Hepatocyte (in vitro differentiated cells): ENCODE measurements at regions not wholly inside any gene's neighbourhood (a gene's known extent, or its start where the extent isn't known, plus 50 kb on each side); places are given as distances from the start of the nearest gene placed in this dataset.

ENCODE experiments used
- DNase-seq: peaks from one replicate; pipeline ENCODE4 v3.0.0-alpha.2; 2016; ENCODE audit warnings: low spot score
- H2AFZ ChIP-seq: fragments of 200-600 bp; sonication (generic); 2 replicates; pipeline ENCODE4 v1.6.0; 2016; ENCODE audit warnings: antibody characterized with exemption, mild to moderate bottlenecking
- H3K27ac ChIP-seq: fragments of 200-600 bp; sonication (generic); 2 replicates; pipeline ENCODE4 v1.5.1; 2016; ENCODE audit warnings: mild to moderate bottlenecking
- H3K27me3 ChIP-seq: fragments of 200-600 bp; sonication (generic); 2 replicates; pipeline ENCODE4 v1.6.1; 2016
- H3K36me3 ChIP-seq: fragments of 200-600 bp; sonication (generic); replicated peaks from 2 replicates; pipeline ENCODE4 v1.5.1; 2016; ENCODE audit warnings: low read depth; ENCODE audit not compliant: insufficient read depth
- H3K4me1 ChIP-seq: fragments of 200-600 bp; sonication (generic); 2 replicates; pipeline ENCODE4 v1.5.1; 2016; ENCODE audit warnings: mild to moderate bottlenecking, moderate library complexity; ENCODE audit not compliant: insufficient read depth
- H3K4me2 ChIP-seq: fragments of 200-600 bp; sonication (generic); 2 replicates; pipeline ENCODE4 v1.6.0; 2016
- H3K4me3 ChIP-seq: fragments of 200-600 bp; sonication (generic); 2 replicates; pipeline ENCODE4 v1.5.1; 2016; ENCODE audit warnings: mild to moderate bottlenecking
- H3K79me2 ChIP-seq: fragments of 200-600 bp; sonication (generic); 2 replicates; pipeline ENCODE4 v1.6.0; 2017; ENCODE audit warnings: mild to moderate bottlenecking
- H3K9me2 ChIP-seq: fragments of 200-600 bp; sonication (generic); replicated peaks from 2 replicates; pipeline ENCODE4 v1.6.0; 2017; ENCODE audit warnings: mild to moderate bottlenecking; ENCODE audit not compliant: insufficient read depth
- H3K9me3 ChIP-seq: fragments of 200-600 bp; sonication (generic); 2 replicates; pipeline ENCODE4 v1.5.1; 2016; ENCODE audit warnings: low read depth, mild to moderate bottlenecking
- H4K20me1 ChIP-seq: fragments of 200-600 bp; sonication (generic); 2 replicates; pipeline ENCODE4 v1.6.0; 2016; ENCODE audit warnings: mild to moderate bottlenecking; ENCODE audit not compliant: insufficient read depth, poor library complexity, severe bottlenecking
- EZH2 ChIP-seq: fragments of 200-600 bp; sonication (generic); IDR thresholded peaks from 2 replicates; pipeline ENCODE4 v1.6.1; 2016; ENCODE audit warnings: antibody characterized with exemption, mild to moderate bottlenecking, borderline replicate concordance
- EZH2phosphoT487 ChIP-seq: fragments of 200-600 bp; sonication (generic); IDR thresholded peaks from one replicate; pipeline ENCODE4 v1.6.1; 2018; ENCODE audit warnings: antibody characterized with exemption, mild to moderate bottlenecking, low read depth, moderate library complexity; ENCODE audit not compliant: unreplicated experiment, severe bottlenecking
- WGBS: methylation state at CpG from one replicate; pipeline ENCODE4 v1.1.6; 2016; ENCODE audit warnings: low lambda C conversion rate; ENCODE audit errors: missing lambda C conversion rate; 5-methylcytosine and 5-hydroxymethylcytosine counted together
- TF ChIP-seq, protein P1 (sequence below): fragments of 200-600 bp; sonication (generic); IDR thresholded peaks from 2 replicates; pipeline ENCODE4 v1.5.1; 2016; ENCODE audit warnings: antibody characterized with exemption, mild to moderate bottlenecking; ENCODE audit not compliant: poor library complexity

- no peak for DNase-seq
- no peaks in the 10 kb centered on the region for H3K36me3 ChIP-seq
- H3K9me2 ChIP-seq, result no peaks in the 10 kb centered on the region
- TF ChIP-seq EZH2phosphoT487 (no peak), EZH2 (no peak)
- TF ChIP-seq, protein P1, sequence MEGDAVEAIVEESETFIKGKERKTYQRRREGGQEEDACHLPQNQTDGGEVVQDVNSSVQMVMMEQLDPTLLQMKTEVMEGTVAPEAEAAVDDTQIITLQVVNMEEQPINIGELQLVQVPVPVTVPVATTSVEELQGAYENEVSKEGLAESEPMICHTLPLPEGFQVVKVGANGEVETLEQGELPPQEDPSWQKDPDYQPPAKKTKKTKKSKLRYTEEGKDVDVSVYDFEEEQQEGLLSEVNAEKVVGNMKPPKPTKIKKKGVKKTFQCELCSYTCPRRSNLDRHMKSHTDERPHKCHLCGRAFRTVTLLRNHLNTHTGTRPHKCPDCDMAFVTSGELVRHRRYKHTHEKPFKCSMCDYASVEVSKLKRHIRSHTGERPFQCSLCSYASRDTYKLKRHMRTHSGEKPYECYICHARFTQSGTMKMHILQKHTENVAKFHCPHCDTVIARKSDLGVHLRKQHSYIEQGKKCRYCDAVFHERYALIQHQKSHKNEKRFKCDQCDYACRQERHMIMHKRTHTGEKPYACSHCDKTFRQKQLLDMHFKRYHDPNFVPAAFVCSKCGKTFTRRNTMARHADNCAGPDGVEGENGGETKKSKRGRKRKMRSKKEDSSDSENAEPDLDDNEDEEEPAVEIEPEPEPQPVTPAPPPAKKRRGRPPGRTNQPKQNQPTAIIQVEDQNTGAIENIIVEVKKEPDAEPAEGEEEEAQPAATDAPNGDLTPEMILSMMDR, result no peak
- no peak overlapping the region for H2AFZ ChIP-seq
- H3K4me3 ChIP-seq, result no peak overlapping the region
- no peaks in the 10 kb centered on the region for H3K9me3 ChIP-seq
- no peaks in the 10 kb centered on the region for H4K20me1 ChIP-seq
- no peaks in the 10 kb centered on the region for H3K27me3 ChIP-seq
- no peaks in the 10 kb centered on the region for H3K4me1 ChIP-seq
- H3K79me2 ChIP-seq, result no peaks in the 10 kb centered on the region
- no peak overlapping the region for H3K27ac ChIP-seq
- H3K4me2 ChIP-seq, result no peak overlapping the region
- 93% methylated on average over 5 of the region's 5 CpGs for WGBS
These were observed 359.1 kb downstream of the SLC6A15 start for GRCh38 chr12:84553331-84554117.

DNA sequence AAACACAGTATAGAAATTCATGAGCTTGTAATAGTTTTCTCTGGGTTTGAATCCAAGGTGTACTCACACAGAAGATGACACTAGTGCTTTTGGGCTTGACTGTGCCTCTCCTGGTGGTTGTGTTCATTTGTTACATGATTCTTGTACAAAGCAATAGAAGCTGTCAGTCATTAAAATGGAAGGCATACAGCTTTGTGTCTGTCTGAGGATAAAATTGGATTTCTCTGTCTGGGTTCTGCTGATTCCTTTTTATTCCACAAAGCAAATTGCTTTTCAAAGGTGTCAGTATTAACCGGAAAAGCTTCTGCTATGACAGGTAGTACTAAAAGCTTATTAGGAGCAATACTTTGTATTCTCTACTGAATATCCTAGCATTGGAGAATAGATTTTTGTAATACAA is 361.2 kb downstream of the SLC6A15 start:
- no peak overlapping the region for H2AFZ ChIP-seq
- H3K4me2 ChIP-seq, result no peak overlapping the region

DNA sequence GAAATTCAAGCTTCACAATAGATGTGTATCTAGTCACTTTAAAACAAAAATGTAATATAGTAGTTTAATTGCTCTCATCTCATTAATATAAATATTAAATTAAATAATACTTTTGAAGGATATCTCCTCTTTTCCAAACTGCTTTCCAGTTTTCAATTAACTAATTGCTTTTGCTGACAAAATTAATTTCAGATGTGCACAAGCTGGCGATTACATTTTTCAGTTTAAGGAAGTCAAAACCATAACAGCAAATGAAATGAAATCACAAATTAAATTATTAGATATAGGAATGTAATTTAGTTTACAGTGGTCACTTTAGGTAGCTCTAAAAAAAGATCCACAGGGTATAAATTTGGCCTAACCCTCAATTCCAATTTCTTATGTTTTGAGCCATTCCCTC is 362.1 kb downstream of the SLC6A15 start:
- Histone ChIP-seq H3K9me3 (no peaks in the 10 kb centered on the region), H3K27ac (no peak overlapping the region), H3K79me2 (no peaks in the 10 kb centered on the region), H4K20me1 (no peaks in the 10 kb centered on the region), H3K4me2 (no peak overlapping the region), H3K4me3 (no peak overlapping the region), H3K9me2 (no peaks in the 10 kb centered on the region), H3K36me3 (no peaks in the 10 kb centered on the region), H2AFZ (no peak overlapping the region), H3K4me1 (no peaks in the 10 kb centered on the region), H3K27me3 (no peaks in the 10 kb centered on the region)
- TF ChIP-seq EZH2phosphoT487, result no peak
- TF ChIP-seq EZH2, result no peak
- TF ChIP-seq, protein P1, result no peak
- no peak for DNase-seq
- 86% methylated on average over 1 of the region's 1 CpG for WGBS

More for the DNA sequence above, 361.2 kb downstream of the SLC6A15 start:
- no peaks in the 10 kb centered on the region for H4K20me1 ChIP-seq
- H3K27me3 ChIP-seq, result no peaks in the 10 kb centered on the region
- H3K9me3 ChIP-seq, result no peaks in the 10 kb centered on the region
- H3K9me2 ChIP-seq, result no peaks in the 10 kb centered on the region
- H3K36me3 ChIP-seq, result no peaks in the 10 kb centered on the region
- H3K27ac ChIP-seq, result no peak overlapping the region
- no peaks in the 10 kb centered on the region for H3K79me2 ChIP-seq
- no peaks in the 10 kb centered on the region for H3K4me1 ChIP-seq
- no peak overlapping the region for H3K4me3 ChIP-seq
- no peak for DNase-seq
- 93% methylated on average over 1 of the region's 1 CpG for WGBS
- TF ChIP-seq, protein P1, result no peak
- TF ChIP-seq EZH2 (no peak), EZH2phosphoT487 (no peak)

DNA sequence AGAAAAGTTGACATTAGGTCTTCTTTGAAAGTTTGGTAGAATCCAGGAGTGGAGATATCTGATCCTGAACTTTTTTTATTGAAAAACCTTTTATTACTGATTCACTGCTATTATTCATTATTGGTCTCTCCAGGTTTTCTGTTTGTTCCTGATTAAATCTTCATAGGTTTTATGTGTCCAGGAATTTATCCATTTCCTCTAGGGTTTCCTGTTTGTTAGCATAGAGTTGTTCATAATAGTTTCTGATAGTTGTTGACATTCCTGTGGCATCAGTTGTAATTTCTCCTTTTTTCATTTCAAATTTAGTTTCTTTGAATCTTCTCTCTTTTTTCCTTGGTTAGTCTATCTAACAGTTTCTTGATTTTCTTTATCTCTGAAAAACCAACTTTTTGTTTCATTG is 370.3 kb downstream of the SLC6A15 start:
- Histone ChIP-seq H3K4me2 (no peak overlapping the region), H3K4me3 (no peak overlapping the region), H2AFZ (no peak overlapping the region), H4K20me1 (no peaks in the 10 kb centered on the region), H3K27me3 (no peaks in the 10 kb centered on the region), H3K27ac (no peak overlapping the region), H3K9me2 (no peaks in the 10 kb centered on the region), H3K36me3 (no peaks in the 10 kb centered on the region), H3K4me1 (no peaks in the 10 kb centered on the region), H3K79me2 (no peaks in the 10 kb centered on the region), H3K9me3 (no peaks in the 10 kb centered on the region)
- DNase-seq, result no peak
- no peak for TF ChIP-seq EZH2phosphoT487
- TF ChIP-seq EZH2, result no peak
- TF ChIP-seq, protein P1, result no peak
